AG04450 (cell line): ENCODE measurements at regions not wholly inside any gene's neighbourhood (a gene's known extent, or its start where the extent isn't known, plus 50 kb on each side); places are given as distances from the start of the nearest gene placed in this dataset.

Source experiments
- CTCF ChIA-PET: fragments of 300-600, 350-600 bp; formaldehyde crosslinking; extraction: SDS; loops from one replicate; lab custom pipeline; 2022; ENCODE audit warnings: antibody characterized with exemption, inconsistent platforms; lab: Charles Lee
- POLR2A ChIA-PET: fragments of 350-600 bp; formaldehyde crosslinking; extraction: SDS; loops from one replicate; lab custom pipeline; 2021; ENCODE audit warnings: antibody characterized with exemption, inconsistent platforms; lab: Yijun Ruan, JAX
- DNase-seq: peaks from one replicate; pipeline ENCODE4 v3.0.0-alpha.2; 2011; ENCODE audit warnings: low read depth, low spot score
- H3K27ac ChIP-seq: one replicate; pipeline ENCODE4 v1.5.1; 2012; ENCODE audit warnings: low read depth, low read length, control low read depth
- H3K27me3 ChIP-seq: one replicate; pipeline ENCODE4 v1.6.0; 2012; ENCODE audit warnings: low read length; ENCODE audit not compliant: control insufficient read depth, insufficient read depth
- H3K4me3 ChIP-seq: 2 replicates; pipeline ENCODE4 v1.5.1; 2011; ENCODE audit warnings: mild to moderate bottlenecking, low read depth, low read length, control low read depth
- H3K9me3 ChIP-seq: 2 replicates; pipeline ENCODE4 v1.5.1; 2012; ENCODE audit warnings: low read length; ENCODE audit not compliant: control insufficient read depth, insufficient read depth
- CTCF ChIP-seq: IDR thresholded peaks from 2 replicates; pipeline ENCODE4 v1.5.1; 2011; ENCODE audit warnings: low read depth, low read length, control low read depth, inconsistent platforms

GRCh38 chr17:68812876-68813584 lies 142.2 kb downstream of the ABCA8 start:
- Histone ChIP-seq H3K27ac (no peak overlapping the region), H3K9me3 (no peaks in the 10 kb centered on the region; the same call in 1 of the 2 replicates), H3K27me3 (no peaks in the 10 kb centered on the region), H3K4me3 (no peak overlapping the region)
- no peak for TF ChIP-seq CTCF
- no peak for DNase-seq
- ChIA-PET POLR2A (no interaction called here), CTCF (no interaction called here)

DNA sequence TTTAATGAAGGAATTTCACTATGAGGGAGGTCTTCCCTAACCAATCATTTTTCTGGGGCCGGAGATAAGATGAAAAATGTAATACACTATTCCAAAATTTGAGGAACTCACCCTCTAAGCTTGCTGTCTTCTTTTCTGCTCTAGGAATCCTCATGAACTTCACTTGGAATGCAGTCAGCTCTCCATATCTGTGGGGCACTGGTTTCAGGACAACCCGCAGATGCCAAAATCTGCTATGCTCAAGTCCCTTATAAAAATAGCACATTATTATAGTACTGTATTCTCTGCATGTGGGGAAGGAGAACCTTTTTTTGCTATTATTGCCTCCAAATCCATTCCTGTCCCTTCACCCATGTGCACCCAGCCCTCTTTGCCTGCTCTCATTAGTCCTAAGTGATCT lies 146.0 kb downstream of the ABCA8 start:
- Histone ChIP-seq H3K27ac (no peak overlapping the region), H3K27me3 (no peaks in the 10 kb centered on the region), H3K9me3 (no peaks in the 10 kb centered on the region; the same call in 1 of the 2 replicates), H3K4me3 (no peak overlapping the region)
- POLR2A ChIA-PET = no interaction called here
- DNase-seq = no peak
- TF ChIP-seq CTCF = no peak
- CTCF ChIA-PET = interaction anchor here (1.0 to 1.5 kb wide), 2 partner anchors 9 to 14 kb away, joined by 4 to 5 read pairs; no protein-coding TSS in a partner anchor

DNA sequence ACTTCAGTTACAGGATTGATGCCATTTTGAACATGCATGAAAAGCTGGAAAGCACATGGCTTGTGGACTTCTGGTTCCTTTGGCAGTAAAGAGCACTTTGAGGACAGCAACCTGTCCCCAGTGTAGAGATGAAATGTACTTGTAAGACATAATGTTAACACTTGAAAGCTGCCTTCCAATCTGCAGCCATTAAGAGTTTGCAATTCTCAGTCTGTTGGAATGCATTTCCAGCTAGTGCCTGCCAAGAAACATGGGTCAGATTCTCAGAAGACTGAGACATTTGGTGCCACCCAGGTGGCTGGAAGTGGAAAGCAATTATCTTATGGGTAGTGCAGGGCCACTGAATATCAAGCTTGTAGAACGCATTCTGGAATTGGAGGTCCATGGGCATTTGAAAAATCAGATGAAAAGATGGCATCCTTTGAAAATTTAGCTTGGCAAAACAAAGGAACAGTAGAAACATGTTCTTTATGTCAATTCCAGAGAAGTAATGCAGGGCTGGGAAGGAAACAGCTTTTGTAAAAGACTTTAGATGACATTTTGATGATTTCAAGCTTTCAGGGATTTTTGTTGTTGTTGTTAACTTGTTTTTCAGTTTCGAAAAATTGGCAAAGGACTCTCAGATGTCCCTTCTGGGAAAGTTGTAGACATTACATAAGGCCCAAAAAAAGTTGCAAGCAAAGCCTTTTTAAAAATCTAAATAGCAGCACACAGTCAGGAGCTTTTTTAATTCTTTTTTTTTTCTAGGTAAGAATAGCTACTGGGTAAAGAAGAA lies 147.0 kb downstream of the ABCA8 start:
- Histone ChIP-seq H3K4me3 (no peak overlapping the region), H3K27me3 (no peaks in the 10 kb centered on the region), H3K27ac (no peak overlapping the region), H3K9me3 (no peaks in the 10 kb centered on the region; the same call in 1 of the 2 replicates)
- no peak for DNase-seq
- ChIA-PET CTCF (interaction anchor here (1.0 to 1.5 kb wide), 3 partner anchors 10 to 36 kb away, joined by 4 to 5 read pairs (median 4); no protein-coding TSS in a partner anchor), POLR2A (no interaction called here)
- TF ChIP-seq CTCF = no peak

- H3K4me3 ChIP-seq = no peak overlapping the region
- H3K27me3 ChIP-seq = no peaks in the 10 kb centered on the region
- ChIA-PET POLR2A (no interaction called here), CTCF (interaction anchor here (1.2 kb wide), 1 partner anchor 11 kb away, joined by 3 read pairs; no protein-coding TSS in a partner anchor)
- H3K27ac ChIP-seq = no peak overlapping the region
- TF ChIP-seq CTCF = no peak
- H3K9me3 ChIP-seq = no peaks in the 10 kb centered on the region
- no peak for DNase-seq
These were observed 149.6 kb downstream of the ABCA8 start for GRCh38 chr17:68805609-68806008.
